HFFc6 (cell line): ENCODE measurements at regions not wholly inside any gene's neighbourhood (a gene's known extent, or its start where the extent isn't known, plus 50 kb on each side); places are given as distances from the start of the nearest gene placed in this dataset.
A peak's percentile ranks its signal among the peaks of the same experiment; 100 is the strongest.

Experiments used
- DNase-seq: peaks from one replicate; pipeline ENCODE4 v3.0.0-alpha.2; 2018
- H3K27ac Mint-ChIP-seq: 2 replicates; pipeline ENCODE4 v1.8.0; 2020; ENCODE audit warnings: mild to moderate bottlenecking, mixed read lengths
- H3K27me3 Mint-ChIP-seq: 2 replicates; pipeline ENCODE4 v1.8.0; 2021; ENCODE audit warnings: mild to moderate bottlenecking, moderate library complexity, mixed read lengths; ENCODE audit not compliant: insufficient read depth
- H3K36me3 Mint-ChIP-seq: 2 replicates; pipeline ENCODE4 v1.8.0; 2021; ENCODE audit warnings: low read depth, mixed read lengths
- H3K4me1 Mint-ChIP-seq: 2 replicates; pipeline ENCODE4 v1.8.0; 2020; ENCODE audit warnings: low read depth, mixed read lengths
- H3K4me3 Mint-ChIP-seq: 2 replicates; pipeline ENCODE4 v1.8.0; 2020; ENCODE audit warnings: mild to moderate bottlenecking, moderate library complexity, mixed read lengths
- H3K9me3 Mint-ChIP-seq: 2 replicates; pipeline ENCODE4 v1.8.0; 2020; ENCODE audit warnings: mild to moderate bottlenecking, mixed read lengths
- TF ChIP-seq, protein P1 (sequence below): fragments of 200-600 bp; sonication (generic); IDR thresholded peaks from 2 replicates; pipeline ENCODE4 v1.5.0; 2021; ENCODE audit warnings: antibody characterized with exemption, mild to moderate bottlenecking

GRCh38 chr4:10335050-10335449 lies 122.2 kb downstream of the ZNF518B start:
- TF ChIP-seq, protein P1, sequence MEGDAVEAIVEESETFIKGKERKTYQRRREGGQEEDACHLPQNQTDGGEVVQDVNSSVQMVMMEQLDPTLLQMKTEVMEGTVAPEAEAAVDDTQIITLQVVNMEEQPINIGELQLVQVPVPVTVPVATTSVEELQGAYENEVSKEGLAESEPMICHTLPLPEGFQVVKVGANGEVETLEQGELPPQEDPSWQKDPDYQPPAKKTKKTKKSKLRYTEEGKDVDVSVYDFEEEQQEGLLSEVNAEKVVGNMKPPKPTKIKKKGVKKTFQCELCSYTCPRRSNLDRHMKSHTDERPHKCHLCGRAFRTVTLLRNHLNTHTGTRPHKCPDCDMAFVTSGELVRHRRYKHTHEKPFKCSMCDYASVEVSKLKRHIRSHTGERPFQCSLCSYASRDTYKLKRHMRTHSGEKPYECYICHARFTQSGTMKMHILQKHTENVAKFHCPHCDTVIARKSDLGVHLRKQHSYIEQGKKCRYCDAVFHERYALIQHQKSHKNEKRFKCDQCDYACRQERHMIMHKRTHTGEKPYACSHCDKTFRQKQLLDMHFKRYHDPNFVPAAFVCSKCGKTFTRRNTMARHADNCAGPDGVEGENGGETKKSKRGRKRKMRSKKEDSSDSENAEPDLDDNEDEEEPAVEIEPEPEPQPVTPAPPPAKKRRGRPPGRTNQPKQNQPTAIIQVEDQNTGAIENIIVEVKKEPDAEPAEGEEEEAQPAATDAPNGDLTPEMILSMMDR: no peak
- DNase-seq: no peak
- no peak overlapping the region for H3K4me3 Mint-ChIP-seq
- no peaks in the 10 kb centered on the region for H3K9me3 Mint-ChIP-seq
- no peak overlapping the region for H3K27ac Mint-ChIP-seq
- peaks cover 2% of the 10 kb centered on the region; the same call in 1 of the 2 replicates for H3K27me3 Mint-ChIP-seq
- 0 out of 2 replicates have a peak, but pooled peaks cover 5% of the 10 kb centered on the region for H3K36me3 Mint-ChIP-seq
- H3K4me1 Mint-ChIP-seq: peaks cover 45% of the 10 kb centered on the region

DNA sequence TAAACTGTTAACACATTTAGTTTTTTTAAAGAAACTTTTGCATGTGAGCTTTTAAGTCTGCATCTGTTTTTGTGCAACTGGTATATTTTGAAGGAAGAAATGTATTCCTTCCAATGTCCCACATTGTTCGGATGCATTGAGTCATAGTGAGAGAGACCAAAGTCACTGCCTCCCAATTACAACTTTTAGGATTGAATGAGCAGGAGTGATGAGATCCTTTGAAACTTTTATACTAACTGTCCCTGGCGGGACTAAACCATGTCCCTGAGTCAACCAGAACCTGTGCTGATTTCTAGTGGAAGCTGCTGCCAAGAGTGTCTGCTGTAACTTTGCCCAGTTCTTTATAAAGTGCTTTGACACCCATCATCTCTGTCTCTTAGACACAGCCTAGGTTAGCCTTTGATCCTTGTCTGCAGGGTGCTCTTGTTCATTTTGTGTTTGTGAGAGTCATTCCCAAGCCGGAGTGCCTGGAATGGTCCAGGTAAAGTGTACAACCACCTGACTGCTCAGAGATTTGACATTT lies 122.7 kb downstream of the ZNF518B start:
- no peak for DNase-seq
- Mint-ChIP-seq H3K4me1 (peaks cover 45% of the 10 kb centered on the region), H3K9me3 (no peaks in the 10 kb centered on the region), H3K4me3 (no peak overlapping the region), H3K27ac (peak overlapping the region; percentile 15; the same call in 1 of the 2 replicates), H3K36me3 (0 out of 2 replicates have a peak, but pooled peaks cover 5% of the 10 kb centered on the region), H3K27me3 (peaks cover 2% of the 10 kb centered on the region; the same call in 1 of the 2 replicates)
- TF ChIP-seq, protein P1: no peak

GRCh38 chr4:10333942-10334341 lies 123.3 kb downstream of the ZNF518B start:
- H3K9me3 Mint-ChIP-seq: no peaks in the 10 kb centered on the region
- 0 out of 2 replicates have a peak, but pooled peaks cover 5% of the 10 kb centered on the region for H3K36me3 Mint-ChIP-seq
- H3K4me3 Mint-ChIP-seq: no peak overlapping the region
- TF ChIP-seq, protein P1: no peak
- DNase-seq: no peak
- H3K27ac Mint-ChIP-seq: peak overlapping the region; percentile 15; the same call in 1 of the 2 replicates
- H3K4me1 Mint-ChIP-seq: peaks cover 45% of the 10 kb centered on the region
- H3K27me3 Mint-ChIP-seq: peaks cover 2% of the 10 kb centered on the region; the same call in 1 of the 2 replicates

GRCh38 chr4:10326075-10326474 lies 131.2 kb downstream of the ZNF518B start:
- no peaks in the 10 kb centered on the region for H3K36me3 Mint-ChIP-seq
- H3K27ac Mint-ChIP-seq: no peak overlapping the region
- H3K9me3 Mint-ChIP-seq: no peaks in the 10 kb centered on the region
- DNase-seq: no peak
- H3K4me3 Mint-ChIP-seq: no peak overlapping the region
- TF ChIP-seq, protein P1: no peak
- H3K4me1 Mint-ChIP-seq: no peaks in the 10 kb centered on the region
- peaks cover 40% of the 10 kb centered on the region for H3K27me3 Mint-ChIP-seq

DNA sequence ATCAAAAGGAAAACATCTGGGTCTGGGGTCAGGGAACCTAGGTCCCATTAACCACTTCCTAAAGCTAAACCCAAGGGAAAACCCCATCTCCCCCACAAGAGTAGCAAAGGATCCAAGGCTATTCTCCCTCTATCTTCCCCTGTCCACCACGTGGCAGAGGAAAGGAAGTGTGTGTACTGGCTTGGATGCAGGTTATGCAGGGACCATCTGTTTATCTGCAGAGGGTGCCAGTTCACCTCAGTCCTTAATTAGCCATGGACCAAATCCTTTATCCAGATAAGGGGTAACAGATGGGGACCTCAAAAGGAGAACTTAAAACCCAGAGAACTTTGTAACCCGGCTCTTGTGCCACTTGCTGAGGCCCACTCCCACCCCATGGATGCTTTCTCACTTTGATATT lies 135.3 kb downstream of the ZNF518B start:
- no peak overlapping the region for H3K27ac Mint-ChIP-seq
- DNase-seq: no peak
- H3K36me3 Mint-ChIP-seq: no peaks in the 10 kb centered on the region
- peaks cover 42% of the 10 kb centered on the region for H3K27me3 Mint-ChIP-seq
- no peaks in the 10 kb centered on the region for H3K9me3 Mint-ChIP-seq
- TF ChIP-seq, protein P1: no peak
- H3K4me1 Mint-ChIP-seq: peaks cover 12% of the 10 kb centered on the region
- H3K4me3 Mint-ChIP-seq: no peak overlapping the region
